Immature natural killer cell (primary cell): ENCODE measurements at regions not wholly inside any gene's neighbourhood (a gene's known extent, or its start where the extent isn't known, plus 50 kb on each side); places are given as distances from the start of the nearest gene placed in this dataset.
"Not testable (repeated sequence)": the region's sequence is repeated elsewhere in the genome, so short reads cannot be mapped to it uniquely, and the experiment has no call there.

Experiments used
- DNase-seq, 3 donors: peaks; one replicate each; pipeline ENCODE4 v3.0.0; 2022; ENCODE audit warnings: mixed read lengths in 1 of 3
- H3K27ac Mint-ChIP-seq, 6 donors: one replicate each; pipeline ENCODE4 v1.8.0; 2020; ENCODE audit warnings: mixed read lengths in 6 of 6, mild to moderate bottlenecking in 5 of 6, inconsistent platforms in 4 of 6, moderate library complexity in 3 of 6
- H3K27me3 Mint-ChIP-seq, 3 donors: one replicate each; pipeline ENCODE4 v1.8.0; 2020 to 2021; ENCODE audit warnings: low read depth in 3 of 3, mild to moderate bottlenecking in 3 of 3, mixed read lengths in 3 of 3, moderate library complexity in 3 of 3, inconsistent platforms in 1 of 3
- H3K36me3 Mint-ChIP-seq, 3 donors: one replicate each; pipeline ENCODE4 v1.8.0; 2020; ENCODE audit warnings: mixed read lengths in 3 of 3, inconsistent platforms in 2 of 3, mild to moderate bottlenecking in 2 of 3
- H3K4me1 Mint-ChIP-seq, 2 donors: one replicate each; pipeline ENCODE4 v1.8.0; 2020; ENCODE audit warnings: inconsistent platforms in 2 of 2, mild to moderate bottlenecking in 2 of 2, mixed read lengths in 2 of 2, moderate library complexity in 1 of 2
- H3K4me3 Mint-ChIP-seq, 5 donors: one replicate each; pipeline ENCODE4 v1.8.0; 2020; ENCODE audit warnings: mild to moderate bottlenecking in 5 of 5, mixed read lengths in 5 of 5, inconsistent platforms in 3 of 5, moderate library complexity in 3 of 5
- H3K9me3 Mint-ChIP-seq, 6 donors: one replicate each; pipeline ENCODE4 v1.8.0; 2020; ENCODE audit warnings: mild to moderate bottlenecking in 6 of 6, mixed read lengths in 6 of 6, inconsistent platforms in 4 of 6, moderate library complexity in 3 of 6

- H3K27ac Mint-ChIP-seq, result no peak overlapping the region
Measured at GRCh38 chr1:184161071-184161698, 109.7 kb downstream of the TSEN15 start.

DNA sequence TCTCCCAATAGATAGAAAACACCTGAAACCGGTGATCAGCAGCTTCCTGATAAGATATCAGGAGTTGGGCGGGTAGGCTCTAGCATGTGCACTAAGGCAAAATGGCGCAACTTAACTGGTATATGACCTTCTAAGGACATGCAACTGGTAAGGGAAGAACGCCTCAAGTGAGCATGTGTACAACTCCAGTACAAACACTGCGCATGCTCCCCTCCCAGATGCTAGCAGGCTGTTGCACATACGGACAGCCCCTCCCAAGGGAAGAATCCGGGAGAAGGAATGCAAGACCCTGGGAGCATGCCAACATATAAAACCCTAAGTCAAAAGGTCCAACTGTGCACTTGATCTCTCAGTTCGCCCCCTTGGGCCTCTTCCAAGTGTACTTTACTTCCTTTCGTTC, 110.8 kb downstream of the TSEN15 start:
- Mint-ChIP-seq H3K27me3 (peaks cover 0 to 7% (median 0%) of the 10 kb centered on the region in 3 donors), H3K27ac (no peak overlapping the region), H3K4me3 (no peak overlapping the region), H3K4me1 (peaks cover 2 to 6% of the 10 kb centered on the region in 2 donors), H3K9me3 (no peaks in the 10 kb centered on the region), H3K36me3 (no peaks in the 10 kb centered on the region)
- no peak for DNase-seq

More at GRCh38 chr1:184161071-184161698, 109.7 kb downstream of the TSEN15 start:
- H3K4me3 Mint-ChIP-seq, result no peak overlapping the region
- peaks cover 2 to 6% of the 10 kb centered on the region in 2 donors for H3K4me1 Mint-ChIP-seq
- no peaks in the 10 kb centered on the region for H3K36me3 Mint-ChIP-seq
- no peaks in the 10 kb centered on the region for H3K9me3 Mint-ChIP-seq
- DNase-seq, result no peak
- H3K27me3 Mint-ChIP-seq, result peaks cover 2 to 7% (median 6%) of the 10 kb centered on the region in 3 donors

DNA sequence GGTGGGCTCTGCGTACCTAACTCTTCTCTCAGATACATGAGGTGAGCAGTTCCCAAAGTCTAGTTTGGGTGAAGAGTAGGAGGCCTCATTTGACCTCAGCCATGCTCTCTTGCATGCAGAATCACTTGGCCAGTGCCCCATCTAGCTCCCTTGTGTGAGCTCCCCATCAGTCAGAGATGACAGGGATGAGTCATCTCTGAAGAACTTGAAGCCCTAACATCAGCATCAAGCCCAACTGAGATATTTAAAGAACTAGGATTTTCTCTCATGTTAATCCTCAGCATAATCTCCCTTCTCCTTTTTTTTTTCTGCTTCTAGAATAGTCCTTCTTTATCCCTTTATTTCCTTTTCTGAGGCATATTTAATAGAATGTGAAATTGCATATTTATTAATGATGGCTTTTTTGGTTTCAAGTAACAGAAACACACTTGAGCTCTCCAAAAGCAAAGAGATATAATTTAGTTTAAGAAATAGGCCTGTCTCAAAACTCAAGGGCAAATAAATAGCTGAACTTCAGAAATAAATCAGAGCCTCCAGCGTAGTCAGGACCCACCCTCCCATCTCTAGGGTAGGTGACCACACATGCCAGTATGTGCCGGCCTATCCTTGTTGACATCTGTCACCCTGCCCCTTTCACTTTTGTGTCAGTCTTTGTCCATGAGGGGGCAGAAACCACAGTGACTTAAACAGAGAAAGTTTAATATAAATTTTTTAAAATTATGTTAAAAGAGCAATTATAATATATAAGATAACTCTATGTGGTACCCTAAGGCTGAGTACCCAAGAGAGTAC, 112.3 kb downstream of the TSEN15 start:
- H3K9me3 Mint-ChIP-seq, result no peaks in the 10 kb centered on the region
- no peak for DNase-seq
- no peaks in the 10 kb centered on the region for H3K36me3 Mint-ChIP-seq
- peaks cover 0 to 7% (median 0%) of the 10 kb centered on the region in 3 donors for H3K27me3 Mint-ChIP-seq
- H3K4me1 Mint-ChIP-seq, result peaks cover 2 to 6% of the 10 kb centered on the region in 2 donors
- H3K27ac Mint-ChIP-seq, result no peak overlapping the region
- no peak overlapping the region for H3K4me3 Mint-ChIP-seq

- Mint-ChIP-seq H3K4me3 (no peak overlapping the region), H3K4me1 (peaks cover 2 to 6% of the 10 kb centered on the region in 2 donors), H3K27me3 (peaks cover 2 to 7% (median 4%) of the 10 kb centered on the region in 3 donors), H3K36me3 (no peaks in the 10 kb centered on the region), H3K27ac (no peak overlapping the region), H3K9me3 (no peaks in the 10 kb centered on the region)
- DNase-seq, result no peak
Measured at GRCh38 chr1:184164536-184164935, 113.0 kb downstream of the TSEN15 start.

- Mint-ChIP-seq H3K27ac (no peak overlapping the region), H3K4me3 (no peak overlapping the region), H3K4me1 (peaks cover 2 to 6% of the 10 kb centered on the region in 2 donors), H3K27me3 (peaks cover 2 to 7% (median 4%) of the 10 kb centered on the region in 3 donors), H3K9me3 (no peaks in the 10 kb centered on the region), H3K36me3 (no peaks in the 10 kb centered on the region)
- DNase-seq, result no peak
Measured at GRCh38 chr1:184166485-184166884, 115.0 kb downstream of the TSEN15 start.

DNA sequence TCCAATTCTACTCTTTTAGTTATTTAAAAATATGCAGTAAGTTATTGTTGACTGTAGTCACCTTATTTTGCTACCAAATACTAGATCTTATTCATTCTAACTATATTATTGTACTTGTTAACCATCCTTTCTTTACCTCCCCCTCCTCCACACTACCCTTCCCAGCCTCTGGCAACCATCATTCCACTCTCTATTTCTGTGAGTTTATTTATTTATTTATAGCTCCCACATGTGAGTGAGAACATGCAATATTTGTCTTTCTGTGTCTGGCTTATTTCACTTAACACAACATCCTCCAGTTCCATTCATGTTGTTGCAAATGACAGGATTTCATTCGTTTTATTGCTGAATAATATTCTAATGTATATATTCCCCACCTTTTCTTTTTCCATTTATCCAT, 115.8 kb downstream of the TSEN15 start:
- no peak for DNase-seq
- H3K4me1 Mint-ChIP-seq, result peaks cover 2 to 6% of the 10 kb centered on the region in 2 donors
- H3K27ac Mint-ChIP-seq, result no peak overlapping the region
- peaks cover 2 to 10% (median 4%) of the 10 kb centered on the region in 3 donors for H3K27me3 Mint-ChIP-seq
- no peaks in the 10 kb centered on the region for H3K9me3 Mint-ChIP-seq
- H3K36me3 Mint-ChIP-seq, result no peaks in the 10 kb centered on the region
- no peak overlapping the region for H3K4me3 Mint-ChIP-seq

- H3K4me1 Mint-ChIP-seq, result no peaks in the 10 kb centered on the region
- DNase-seq, result no peak
- H3K4me3 Mint-ChIP-seq, result no peak overlapping the region
- no peaks in the 10 kb centered on the region for H3K9me3 Mint-ChIP-seq
- peaks cover 2 to 7% (median 6%) of the 10 kb centered on the region in 3 donors for H3K27me3 Mint-ChIP-seq
- no peaks in the 10 kb centered on the region for H3K36me3 Mint-ChIP-seq
- H3K27ac Mint-ChIP-seq, result no peak overlapping the region
Measured at GRCh38 chr1:184170719-184171118, 119.2 kb downstream of the TSEN15 start.

- H3K9me3 Mint-ChIP-seq, result no peaks in the 10 kb centered on the region
- H3K36me3 Mint-ChIP-seq, result no peaks in the 10 kb centered on the region
- H3K27me3 Mint-ChIP-seq, result peaks cover 0 to 6% (median 5%) of the 10 kb centered on the region in 3 donors
- no peak overlapping the region for H3K27ac Mint-ChIP-seq
- no peak for DNase-seq
- H3K4me3 Mint-ChIP-seq, result no peak overlapping the region
- H3K4me1 Mint-ChIP-seq, result no peaks in the 10 kb centered on the region
Measured at GRCh38 chr1:184176058-184176457, 124.5 kb downstream of the TSEN15 start.

GRCh38 chr1:184181044-184181443, 129.5 kb downstream of the TSEN15 start:
- Mint-ChIP-seq H3K9me3 (peaks cover 0 to 3% (median 0%) of the 10 kb centered on the region in 6 donors), H3K27me3 (peaks cover 0 to 2% (median 0%) of the 10 kb centered on the region in 3 donors), H3K4me1 (no peaks in the 10 kb centered on the region), H3K27ac (no peak overlapping the region), H3K36me3 (no peaks in the 10 kb centered on the region), H3K4me3 (no peak overlapping the region)
- no peak for DNase-seq

GRCh38 chr1:184183919-184184318, 132.4 kb downstream of the TSEN15 start:
- peaks cover 0 to 2% (median 1%) of the 10 kb centered on the region in 3 donors for H3K27me3 Mint-ChIP-seq
- H3K9me3 Mint-ChIP-seq, result peaks cover 0 to 3% (median 0%) of the 10 kb centered on the region in 6 donors
- no peak for DNase-seq
- no peaks in the 10 kb centered on the region for H3K36me3 Mint-ChIP-seq
- H3K4me1 Mint-ChIP-seq, result no peaks in the 10 kb centered on the region
- H3K4me3 Mint-ChIP-seq, result no peak overlapping the region
- H3K27ac Mint-ChIP-seq, result no peak overlapping the region

DNA sequence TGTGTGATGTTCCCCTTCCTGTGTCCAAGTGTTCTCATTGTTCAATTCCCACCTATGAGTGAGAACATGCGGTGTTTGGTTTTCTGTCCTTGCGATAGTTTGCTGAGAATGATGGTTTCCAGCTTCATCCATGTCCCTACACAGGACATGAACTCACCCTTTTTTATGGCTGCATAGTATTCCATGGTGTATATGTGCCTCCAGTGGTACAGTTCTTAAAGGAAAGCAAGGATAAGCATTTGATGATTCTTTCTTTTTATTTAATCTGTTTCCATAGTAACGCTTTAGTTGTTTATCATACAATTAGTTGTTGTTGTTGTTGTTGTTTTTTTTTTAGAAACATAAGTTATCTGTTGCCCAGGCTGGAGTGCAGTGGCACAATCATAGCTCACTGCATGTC, 133.1 kb downstream of the TSEN15 start:
- not testable (repeated sequence) for DNase-seq, H3K4me3 Mint-ChIP-seq, H3K36me3 Mint-ChIP-seq, H3K27me3 Mint-ChIP-seq, H3K27ac Mint-ChIP-seq, H3K9me3 Mint-ChIP-seq, H3K4me1 Mint-ChIP-seq

GRCh38 chr1:184185347-184185746, 133.8 kb downstream of the TSEN15 start:
- Mint-ChIP-seq H3K4me1 (no peaks in the 10 kb centered on the region), H3K27me3 (peaks cover 0 to 4% (median 1%) of the 10 kb centered on the region in 3 donors), H3K27ac (no peak overlapping the region), H3K9me3 (peaks cover 0 to 3% (median 0%) of the 10 kb centered on the region in 6 donors), H3K36me3 (no peaks in the 10 kb centered on the region), H3K4me3 (no peak overlapping the region)
- DNase-seq, result no peak

DNA sequence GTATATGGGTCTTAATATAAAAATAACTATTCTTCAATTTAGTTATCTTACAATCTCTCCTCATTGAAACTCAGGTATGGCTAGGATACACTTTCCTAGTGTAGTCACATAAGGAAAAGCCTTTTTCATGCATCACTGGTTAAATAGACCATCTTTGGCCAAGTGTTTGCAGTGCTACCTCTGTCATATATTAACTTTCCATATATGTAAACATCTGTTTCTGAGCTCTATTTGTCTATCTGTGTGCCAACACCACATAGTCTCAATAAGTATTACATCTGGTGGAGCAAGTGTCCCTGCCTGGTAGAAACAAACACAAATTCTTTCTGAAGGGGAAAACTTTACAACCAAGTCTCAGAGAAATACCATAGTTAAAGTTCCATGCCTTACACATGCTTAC, 134.6 kb downstream of the TSEN15 start:
- Mint-ChIP-seq H3K27me3 (peaks cover 0 to 6% (median 1%) of the 10 kb centered on the region in 3 donors), H3K4me3 (no peak overlapping the region)

DNA sequence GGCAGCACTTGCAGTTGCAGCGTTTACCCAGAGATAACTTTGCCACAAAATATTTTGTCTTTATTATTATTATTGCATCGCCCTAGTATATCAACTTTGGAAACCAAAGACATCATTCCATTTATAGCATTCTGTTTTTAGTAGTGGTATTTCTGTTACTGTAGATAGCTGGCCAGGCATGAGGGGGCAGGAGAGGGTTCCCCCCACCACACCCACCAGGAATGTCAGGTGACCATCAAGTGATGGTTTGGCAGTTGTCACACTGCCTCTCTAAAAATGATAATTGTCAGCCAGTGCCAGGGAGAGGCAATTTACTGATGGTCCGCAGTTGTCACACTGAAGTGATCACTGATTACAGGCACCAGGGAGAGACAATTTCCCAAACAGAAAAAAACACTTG, 135.6 kb downstream of the TSEN15 start:
- H3K27me3 Mint-ChIP-seq, result peaks cover 0 to 8% (median 1%) of the 10 kb centered on the region in 3 donors
- H3K9me3 Mint-ChIP-seq, result peaks cover 0 to 3% (median 0%) of the 10 kb centered on the region in 6 donors
- no peak overlapping the region for H3K4me3 Mint-ChIP-seq
- H3K4me1 Mint-ChIP-seq, result no peaks in the 10 kb centered on the region
- H3K36me3 Mint-ChIP-seq, result no peaks in the 10 kb centered on the region
- no peak for DNase-seq
- H3K27ac Mint-ChIP-seq, result no peak overlapping the region

More for the DNA sequence above, 134.6 kb downstream of the TSEN15 start:
- no peaks in the 10 kb centered on the region for H3K4me1 Mint-ChIP-seq
- no peak overlapping the region for H3K27ac Mint-ChIP-seq
- H3K36me3 Mint-ChIP-seq, result no peaks in the 10 kb centered on the region
- DNase-seq, result no peak
- H3K9me3 Mint-ChIP-seq, result peaks cover 0 to 3% (median 0%) of the 10 kb centered on the region in 6 donors
